ENCODE measurements at regions not wholly inside any gene's neighbourhood (a gene's known extent, or its start where the extent isn't known, plus 50 kb on each side); places are given as distances from the start of the nearest gene placed in this dataset.
A peak's percentile ranks its signal among the peaks of the same experiment; 100 is the strongest.

GRCh38 chr1:5750186-5751162, 241.8 kb downstream of the NPHP4 start:
- no peak for DNase-seq (ENCODE audit: low spot score)

DNA sequence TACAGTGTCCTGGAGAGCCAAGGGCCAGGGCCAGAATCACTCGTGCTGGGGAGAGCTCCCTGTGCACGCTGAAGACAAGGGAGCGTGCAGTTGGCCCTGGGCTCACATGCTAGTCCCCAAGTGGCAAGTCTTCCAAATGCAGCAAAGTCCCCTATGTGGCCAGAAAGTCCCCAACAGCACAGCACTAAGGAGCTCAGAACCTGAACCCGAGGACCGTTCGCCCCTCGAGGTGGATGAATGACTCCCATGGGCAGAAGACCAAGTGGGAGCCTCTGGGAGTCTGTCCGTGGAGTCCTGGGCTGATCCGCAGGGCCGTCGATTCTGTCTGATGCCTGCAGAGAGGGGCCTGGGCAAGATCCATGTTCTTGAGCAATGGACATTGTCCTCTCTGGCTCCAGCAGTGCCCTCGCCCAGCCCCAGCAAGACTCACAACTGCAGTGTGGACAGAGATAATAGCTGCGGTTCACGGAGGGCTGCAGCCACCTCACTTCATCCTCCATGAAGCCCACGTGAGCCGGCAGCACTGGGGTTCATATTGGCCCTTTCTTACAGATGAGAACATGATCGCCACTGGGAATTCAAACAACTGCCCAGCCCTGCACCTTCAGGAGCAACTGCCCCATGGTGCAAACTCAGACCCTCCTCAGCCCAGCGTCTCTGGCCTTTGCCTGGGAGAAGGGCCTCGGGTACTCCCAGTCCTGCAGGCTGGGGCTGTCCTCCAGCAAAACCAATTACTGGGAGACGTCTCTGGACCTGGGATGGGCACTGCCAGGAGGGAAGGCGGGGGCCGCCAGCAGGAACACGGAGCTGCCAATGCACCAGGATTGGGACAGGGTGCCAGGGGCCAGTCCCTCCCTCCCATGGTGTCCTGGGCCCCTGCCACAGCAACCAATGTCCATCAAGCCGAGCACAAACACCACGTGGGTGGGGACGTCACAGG, 243.7 kb downstream of the NPHP4 start:
- no peak for DNase-seq (ENCODE audit: low spot score)

GRCh38 chr1:5747426-5748285, 244.6 kb downstream of the NPHP4 start:
- DNase-seq (ENCODE audit: low spot score) = no peak

GRCh38 chr1:5746611-5747425, 245.4 kb downstream of the NPHP4 start:
- no peak for DNase-seq (ENCODE audit: low spot score)

DNA sequence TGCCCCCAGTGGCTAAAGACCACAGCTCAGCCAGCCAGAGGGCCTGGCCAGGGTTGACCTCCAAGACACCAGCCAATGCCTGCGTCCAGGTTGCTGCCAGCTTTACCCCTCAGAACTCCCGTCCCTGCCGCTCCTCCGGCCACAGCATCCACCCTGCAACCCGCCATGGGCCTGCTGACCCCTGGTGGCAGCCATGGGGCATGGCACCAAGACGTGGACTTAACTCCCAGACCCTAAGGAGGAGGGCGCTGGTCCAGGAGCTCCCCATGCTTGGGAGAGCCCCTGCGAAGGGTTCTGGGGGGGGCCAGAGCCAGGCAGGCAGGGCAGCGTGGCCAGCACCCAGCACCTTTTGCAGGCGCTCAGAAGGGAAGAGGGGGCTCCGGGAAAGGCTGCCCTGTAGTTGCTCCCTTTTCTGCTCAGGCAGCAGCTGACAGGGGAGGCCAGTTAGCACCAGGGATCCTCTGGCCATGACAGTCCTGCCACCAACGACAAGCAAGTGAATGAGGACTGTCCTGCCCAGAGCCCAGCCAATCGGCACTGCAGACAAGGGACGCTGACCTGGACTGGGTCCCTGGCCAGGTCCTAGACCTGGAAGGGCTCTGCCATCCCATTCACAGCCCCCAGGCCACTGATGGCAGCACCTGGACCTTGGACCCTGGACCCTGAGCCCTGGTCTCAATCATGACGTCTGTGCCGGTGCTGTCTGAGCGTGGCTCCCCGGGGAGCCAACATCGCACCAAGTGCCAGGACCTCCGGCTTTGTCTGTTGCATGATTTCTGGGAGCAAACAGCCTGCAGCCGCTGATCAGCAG, 246.2 kb downstream of the NPHP4 start:
- peak; percentile 65 for DNase-seq (ENCODE audit: low spot score)

DNA sequence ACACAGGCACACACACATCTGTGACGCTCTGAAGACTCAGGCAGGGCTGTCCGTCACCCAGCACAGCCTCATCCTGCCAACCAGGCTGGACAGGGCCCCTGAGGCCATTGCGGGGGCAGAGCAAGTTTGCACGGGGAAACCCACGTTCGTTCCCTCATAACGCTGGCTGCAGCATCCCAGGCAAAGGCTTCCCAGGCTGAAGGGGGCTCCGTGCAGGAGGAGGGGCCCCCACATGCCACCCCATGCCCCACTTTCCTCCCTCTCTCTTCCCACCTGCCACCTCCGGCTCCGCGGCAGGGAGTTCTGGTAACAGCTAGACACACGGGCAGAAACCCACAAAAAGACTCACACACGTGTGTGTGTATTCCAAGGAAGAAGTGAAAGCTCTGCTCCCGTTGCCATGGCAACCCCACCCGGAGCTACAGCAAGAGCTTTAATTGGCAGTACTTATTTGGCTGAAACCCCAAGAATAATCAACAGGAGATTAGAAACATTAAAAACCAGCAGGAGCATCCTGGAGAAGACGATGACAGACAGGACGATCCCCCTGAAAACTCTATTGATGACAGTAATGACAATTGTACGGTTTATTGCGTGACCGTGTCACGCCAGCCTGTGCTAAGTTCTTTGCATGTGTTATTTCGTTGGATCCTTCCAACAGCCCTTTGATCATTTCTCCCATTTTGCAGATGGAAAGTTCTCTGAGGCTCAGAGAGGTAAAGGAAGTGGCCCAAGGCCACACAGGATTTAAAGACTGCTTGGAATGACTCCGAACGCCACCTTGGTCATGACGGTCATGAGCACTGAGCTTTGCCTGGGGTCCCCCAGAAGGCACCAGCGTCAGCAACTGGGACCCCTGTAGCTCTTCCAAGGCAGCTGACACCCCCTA, 247.1 kb downstream of the NPHP4 start:
- DNase-seq (ENCODE audit: low spot score) = peak; percentile 15

GRCh38 chr1:5744341-5744740, 247.9 kb downstream of the NPHP4 start:
- DNase-seq (ENCODE audit: low spot score) = no peak

DNA sequence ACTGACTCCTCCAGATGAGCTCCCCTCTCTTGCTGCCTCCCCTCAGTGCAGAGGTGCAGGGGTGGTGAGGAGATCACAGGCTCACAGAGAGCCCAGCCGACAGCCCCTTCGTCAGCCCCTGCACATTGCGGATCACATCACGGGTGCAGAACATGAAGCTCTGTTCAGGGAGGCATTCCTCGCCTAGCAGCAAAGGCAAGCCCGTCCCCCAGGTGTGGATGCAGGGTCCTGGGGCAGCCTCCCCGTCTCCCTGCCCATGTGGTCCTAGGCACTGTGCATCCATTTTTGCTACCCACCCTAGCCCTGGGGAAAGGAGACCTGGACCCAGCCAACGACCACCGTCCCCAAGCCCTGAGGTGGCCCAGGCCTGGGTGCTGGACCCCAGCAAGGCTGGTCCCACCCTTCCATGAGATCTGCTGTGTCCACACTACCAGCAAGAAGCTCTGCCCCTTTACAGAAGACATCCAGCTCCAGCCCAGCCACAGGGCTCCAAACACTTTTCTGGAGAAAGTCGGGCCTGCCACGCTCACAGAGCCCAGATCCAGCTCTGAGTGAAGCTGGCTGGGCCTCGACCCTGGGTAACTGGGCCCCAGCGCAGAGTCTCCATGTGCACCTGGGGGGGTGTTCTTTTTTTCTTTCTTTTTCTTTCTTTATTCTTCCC, 248.7 kb downstream of the NPHP4 start:
- DNase-seq (ENCODE audit: low spot score) = no peak

DNA sequence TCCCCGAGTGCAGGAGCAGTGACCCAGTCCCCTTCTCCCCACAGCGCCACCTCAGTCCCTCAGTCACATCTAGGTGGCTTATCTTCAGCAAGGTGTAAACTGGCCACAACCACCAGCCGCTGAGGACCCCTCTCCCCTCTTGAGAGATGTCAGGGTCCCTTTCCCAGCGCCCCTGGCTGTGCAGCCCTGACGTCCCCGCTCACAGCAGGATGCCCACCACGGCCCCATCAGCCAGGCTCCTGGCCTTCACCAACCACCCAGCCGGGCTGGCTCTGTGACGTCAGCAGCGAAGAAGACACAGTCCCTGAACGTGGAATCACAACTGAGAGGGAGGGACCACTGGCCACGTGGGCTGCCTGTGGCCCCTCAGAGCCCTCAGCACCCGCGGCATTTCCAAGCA, 249.4 kb downstream of the NPHP4 start:
- DNase-seq (ENCODE audit: low spot score) = no peak

GRCh38 chr1:5742032-5742431, 250.2 kb downstream of the NPHP4 start:
- no peak for DNase-seq (ENCODE audit: low spot score)

DNA sequence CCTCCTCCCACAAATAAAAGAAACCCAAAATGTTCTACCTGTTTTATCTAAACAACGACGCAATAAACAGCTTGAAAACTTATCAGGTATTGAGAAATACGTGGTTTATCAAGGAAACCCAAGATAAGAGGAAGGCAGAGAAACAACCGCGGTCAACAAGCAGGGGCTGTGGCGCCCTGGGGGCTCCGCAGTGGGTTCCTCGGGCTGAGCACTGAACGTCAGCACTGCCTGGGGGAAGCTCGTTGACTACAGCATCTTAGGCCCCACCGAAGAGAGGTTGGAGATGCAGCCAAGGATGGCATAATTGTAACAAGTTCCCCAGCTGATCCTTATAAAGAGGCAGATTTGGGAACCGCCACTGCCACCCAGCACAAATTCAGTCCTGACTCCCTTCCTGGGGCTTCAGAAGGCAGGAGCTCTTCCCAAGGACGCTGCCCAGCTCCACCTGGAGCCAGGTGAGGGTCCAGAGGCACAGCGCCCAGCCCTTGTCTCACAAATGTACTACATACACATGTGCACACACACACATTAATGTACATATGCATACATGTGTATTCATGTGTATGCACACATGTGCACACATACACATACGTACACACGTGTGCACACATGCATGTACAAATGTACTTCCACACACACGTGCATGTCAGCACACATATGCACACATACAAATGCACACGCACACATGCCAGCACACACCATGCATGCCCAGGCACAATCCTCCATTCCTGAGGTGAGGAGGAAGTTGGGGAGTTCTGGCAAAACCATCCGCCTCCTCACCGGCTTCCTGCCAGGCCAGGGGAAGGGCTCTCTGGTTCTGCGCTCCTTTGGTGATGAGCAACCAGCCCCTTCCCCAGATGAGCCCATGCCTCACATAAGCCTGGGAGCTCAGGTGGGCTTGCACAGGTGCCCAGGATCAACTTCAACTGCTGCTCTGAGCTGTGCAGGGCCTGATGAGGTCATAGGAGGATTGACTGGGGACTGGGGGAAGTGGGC, 251.1 kb downstream of the NPHP4 start:
- DNase-seq (ENCODE audit: low spot score) = no peak

DNA sequence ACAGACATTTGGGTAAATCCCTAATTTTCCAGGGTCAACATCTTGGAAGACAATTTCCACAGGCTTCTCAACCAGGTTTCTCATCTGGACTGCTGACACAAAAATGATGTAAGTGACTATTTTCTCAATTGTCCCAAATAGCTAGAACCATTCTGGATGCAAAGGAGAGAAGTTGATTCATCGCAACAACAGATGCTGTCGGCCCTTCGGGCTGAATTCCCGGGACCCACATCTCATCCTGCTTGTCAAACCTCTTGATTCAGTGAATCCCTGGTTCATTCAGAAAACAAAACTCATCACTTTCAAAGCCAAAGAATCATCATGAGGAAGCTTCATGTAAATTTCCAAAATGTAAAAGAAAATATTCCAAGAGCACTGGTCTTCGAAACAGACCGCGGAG, 251.8 kb downstream of the NPHP4 start:
- no peak for DNase-seq (ENCODE audit: low spot score)

DNA sequence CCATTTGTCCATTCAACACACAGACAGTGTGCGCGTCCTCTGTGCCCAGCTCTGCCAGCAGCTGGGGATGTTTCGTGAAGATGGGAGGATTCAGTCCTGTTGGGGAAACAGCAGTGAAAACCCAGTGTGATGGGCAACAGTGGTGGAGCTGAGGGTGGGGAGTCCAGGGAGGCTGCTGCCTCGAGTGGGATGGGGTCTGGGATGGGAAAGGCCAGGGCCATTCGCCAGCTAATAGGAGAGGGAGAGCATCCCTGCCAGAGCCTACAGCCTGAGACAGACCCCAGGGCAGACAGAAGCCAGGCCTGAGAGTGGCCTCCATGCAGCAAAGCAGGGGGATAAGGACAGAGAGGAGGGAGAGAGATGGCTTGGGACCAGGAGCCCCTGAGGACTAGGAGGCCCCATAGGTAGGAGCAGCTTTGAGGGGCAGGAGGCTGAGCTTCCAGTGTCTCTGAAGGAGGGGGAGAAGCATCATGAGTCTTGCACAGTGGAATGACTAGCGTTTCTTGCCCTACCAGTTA, 252.6 kb downstream of the NPHP4 start:
- DNase-seq (ENCODE audit: low spot score) = no peak

DNA sequence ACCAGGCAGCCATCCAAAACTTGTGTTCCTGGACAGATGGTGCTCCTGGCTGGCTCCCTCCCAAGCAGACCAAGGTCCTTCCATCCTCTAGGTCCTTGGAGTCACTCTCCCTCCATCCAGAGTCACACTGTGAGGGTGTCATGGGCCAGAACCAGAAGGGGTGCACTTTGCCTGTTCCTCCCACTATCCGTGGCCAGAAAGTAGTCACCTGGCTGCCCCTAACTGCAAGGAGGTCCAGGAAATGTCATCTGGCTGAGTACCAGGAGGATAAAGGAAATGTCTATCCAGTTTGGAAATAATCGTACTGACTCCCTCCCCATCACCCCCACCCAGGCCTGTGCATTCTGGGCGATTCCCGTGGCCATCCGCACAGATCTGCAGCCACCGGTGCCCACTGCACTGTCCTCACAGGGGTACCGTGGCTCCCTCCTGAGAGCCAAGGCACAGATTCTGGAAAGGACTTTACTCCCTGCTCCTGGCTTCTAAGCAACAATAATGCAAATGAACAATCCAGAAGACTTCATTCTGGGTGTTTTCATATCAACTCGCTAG, 253.2 kb downstream of the NPHP4 start:
- no peak for DNase-seq (ENCODE audit: low spot score)

DNA sequence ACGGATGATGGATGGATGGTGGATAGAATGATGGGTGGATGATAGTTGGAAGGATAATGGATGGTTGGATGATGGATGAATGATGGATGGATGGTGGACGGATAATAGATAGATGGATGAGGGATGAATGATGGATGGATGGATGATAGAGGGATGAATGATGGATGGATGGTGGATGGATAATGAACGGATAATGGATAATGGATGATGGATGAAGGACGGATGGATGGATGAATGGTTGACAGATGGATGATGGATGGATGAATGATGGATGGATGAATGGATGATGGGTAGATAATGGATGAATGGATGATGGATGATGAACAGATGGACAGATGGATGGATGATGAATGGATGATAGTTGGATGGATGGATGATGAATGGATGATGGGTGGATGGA, 255.1 kb downstream of the NPHP4 start:
- no peak for DNase-seq (ENCODE audit: low spot score)

GRCh38 chr1:5734996-5735395, 257.2 kb downstream of the NPHP4 start:
- no peak for DNase-seq (ENCODE audit: low spot score)

- DNase-seq (ENCODE audit: low spot score) = no peak
These were observed 257.8 kb downstream of the NPHP4 start for GRCh38 chr1:5734414-5734813.

All from pons (tissue), 1 donor.